MM.1S (cell line): ENCODE measurements at regions not wholly inside any gene's neighbourhood (a gene's known extent, or its start where the extent isn't known, plus 50 kb on each side); places are given as distances from the start of the nearest gene placed in this dataset.
"Not testable (repeated sequence)": the region's sequence is repeated elsewhere in the genome, so short reads cannot be mapped to it uniquely, and the experiment has no call there.

ENCODE experiments used
- CTCF ChIP-seq: fragments of 300-600 bp; sonication (generic); IDR thresholded peaks from 2 replicates; pipeline ENCODE4 v1.5.1; 2016; ENCODE audit warnings: antibody characterized with exemption, low read length, mixed read lengths
- EZH2 ChIP-seq: fragments of 300-600 bp; sonication (generic); optimal IDR thresholded peaks from 2 replicates; pipeline ENCODE3; 2017; ENCODE audit warnings: low read depth, mild to moderate bottlenecking, antibody characterized with exemption, low read length, mixed read lengths

DNA sequence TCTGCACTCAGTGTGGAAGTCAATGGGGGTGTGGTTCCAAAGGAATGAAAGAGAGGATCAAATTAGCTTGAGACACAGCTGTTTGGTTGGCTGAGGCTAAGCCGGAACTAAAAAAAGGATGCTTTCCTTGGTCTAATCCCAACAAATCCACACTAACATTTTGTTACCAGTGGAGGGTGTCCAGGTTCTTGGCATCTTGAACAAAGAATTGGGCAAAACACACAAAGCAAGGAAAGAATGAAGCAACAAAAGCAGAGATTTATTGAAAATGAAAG is 278.6 kb upstream of the PLET1 start:
- not testable (repeated sequence) for TF ChIP-seq CTCF, EZH2
